Ramos (cell line): ENCODE measurements at regions not wholly inside any gene's neighbourhood (a gene's known extent, or its start where the extent isn't known, plus 50 kb on each side); places are given as distances from the start of the nearest gene placed in this dataset.

Source experiments
- in situ Hi-C: fragments of 300-500 bp; cut with MboI; formaldehyde crosslinking; loops from one replicate; pipeline ENCODE4 v1.14.3; 2022; ENCODE audit warnings: low sequenced_read_pairs; ENCODE audit not compliant: unreplicated experiment

- in situ Hi-C loops, result no loop called here
These were observed 266.3 kb upstream of the ZMIZ1 start for GRCh38 chr10:78802431-78802830.

- in situ Hi-C loops, result no loop called here
These were observed 265.9 kb upstream of the ZMIZ1 start for GRCh38 chr10:78802866-78803265.

DNA sequence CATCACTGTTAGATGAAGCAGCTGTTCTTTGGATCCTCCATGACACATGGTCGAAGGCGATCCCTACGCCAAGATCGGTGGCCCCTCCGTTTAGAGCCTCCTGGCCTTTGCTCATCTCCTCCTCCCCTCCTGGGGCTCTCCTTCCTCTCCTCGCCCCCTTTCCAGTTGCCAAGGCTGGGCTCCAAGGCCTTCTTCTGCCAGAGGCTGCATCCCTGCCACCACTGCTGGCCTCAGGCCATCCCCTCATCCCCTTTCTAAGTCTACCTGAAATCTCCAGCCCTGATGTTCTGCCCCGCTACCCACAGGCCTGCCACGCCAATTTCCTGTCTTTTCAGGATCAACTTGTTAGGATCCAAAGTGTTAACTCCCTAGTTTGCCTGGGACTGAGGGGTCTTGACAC is 265.1 kb upstream of the ZMIZ1 start:
- in situ Hi-C loops, result no loop called here

DNA sequence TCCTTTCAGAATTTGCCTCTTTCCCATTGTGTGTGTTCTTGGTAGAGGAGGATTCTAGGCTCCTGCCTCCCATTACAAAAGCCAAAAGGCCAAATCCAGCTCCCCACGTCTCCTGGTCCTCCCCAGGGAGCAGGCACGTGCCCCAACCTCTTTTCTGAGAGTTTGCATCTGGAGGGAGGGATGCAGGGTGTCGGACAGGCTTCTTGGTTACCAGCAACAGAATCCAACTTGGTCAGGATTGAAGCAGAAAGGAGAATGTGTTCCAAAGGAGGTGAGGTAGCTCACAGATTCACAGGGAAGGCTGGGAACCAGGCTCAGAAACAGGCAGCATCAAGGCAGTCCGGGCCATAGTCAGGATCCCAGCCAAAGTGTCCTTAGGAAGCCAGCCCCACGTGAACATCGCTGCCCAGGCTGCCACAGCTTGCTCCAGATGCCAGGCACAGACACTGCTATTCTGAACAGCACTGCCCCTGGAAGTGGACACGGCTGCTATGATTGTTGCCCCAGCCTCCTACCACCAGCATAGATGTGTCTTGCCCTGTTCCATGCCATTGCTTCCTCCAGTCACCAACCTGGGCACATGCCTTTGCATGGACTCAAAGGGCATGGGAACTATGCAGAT is 264.2 kb upstream of the ZMIZ1 start:
- in situ Hi-C loops, result no loop called here

- in situ Hi-C loops, result no loop called here
These were observed 263.6 kb upstream of the ZMIZ1 start for GRCh38 chr10:78805176-78805575.

GRCh38 chr10:78806681-78807221 is 262.0 kb upstream of the ZMIZ1 start:
- in situ Hi-C loops, result no loop called here

DNA sequence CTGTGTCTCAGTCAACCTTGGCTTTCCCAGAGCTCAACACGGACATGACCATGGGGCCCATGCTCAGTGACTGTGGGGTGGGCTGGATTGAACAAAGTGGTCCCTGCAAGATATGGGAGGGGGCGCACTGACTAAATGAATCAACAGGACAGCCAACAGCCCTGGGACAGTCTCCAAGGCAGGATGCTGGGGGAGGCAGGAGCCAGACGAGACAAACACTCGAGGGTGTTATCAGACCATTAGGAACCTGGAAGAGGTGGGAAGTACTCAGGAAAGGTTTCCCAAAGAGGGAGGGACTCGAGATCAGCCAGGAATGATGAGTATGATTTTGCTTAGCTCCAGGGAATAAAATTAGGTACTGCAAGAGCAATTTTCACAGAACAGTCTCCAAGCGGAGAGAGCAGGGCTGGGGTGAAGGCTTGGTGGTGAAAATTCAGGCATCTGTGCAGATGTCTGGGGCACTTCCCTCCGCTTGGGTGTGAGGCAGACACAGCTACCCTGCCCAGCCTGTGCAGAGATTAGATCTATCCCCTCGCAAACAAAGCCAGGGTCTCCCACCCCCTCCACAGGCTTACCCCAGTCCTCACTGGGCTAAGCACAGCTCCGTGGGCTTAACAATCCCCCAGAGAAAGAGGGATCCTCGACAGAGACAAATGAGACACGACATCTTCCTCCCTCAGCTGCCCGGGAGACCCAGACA is 261.1 kb upstream of the ZMIZ1 start:
- in situ Hi-C loops, result no loop called here

DNA sequence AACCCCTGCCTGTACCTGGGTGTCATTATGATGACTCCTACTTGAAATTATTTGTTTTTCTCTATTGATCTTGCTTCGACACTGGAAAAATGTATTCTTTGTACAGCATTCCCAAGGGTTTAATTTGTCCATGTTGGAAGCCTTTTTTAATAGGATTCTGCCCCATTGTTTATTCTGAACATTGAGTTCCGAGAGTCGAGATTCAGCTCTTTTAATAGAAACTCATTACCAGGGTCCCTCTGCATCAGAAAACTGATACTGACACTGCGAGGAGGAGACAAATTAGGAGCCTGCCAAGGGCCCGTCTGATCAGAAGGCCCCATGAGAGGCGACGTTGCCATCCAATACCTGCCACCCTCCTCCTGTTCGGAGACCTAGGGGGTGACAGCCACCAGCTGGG is 260.5 kb upstream of the ZMIZ1 start:
- in situ Hi-C loops, result no loop called here

DNA sequence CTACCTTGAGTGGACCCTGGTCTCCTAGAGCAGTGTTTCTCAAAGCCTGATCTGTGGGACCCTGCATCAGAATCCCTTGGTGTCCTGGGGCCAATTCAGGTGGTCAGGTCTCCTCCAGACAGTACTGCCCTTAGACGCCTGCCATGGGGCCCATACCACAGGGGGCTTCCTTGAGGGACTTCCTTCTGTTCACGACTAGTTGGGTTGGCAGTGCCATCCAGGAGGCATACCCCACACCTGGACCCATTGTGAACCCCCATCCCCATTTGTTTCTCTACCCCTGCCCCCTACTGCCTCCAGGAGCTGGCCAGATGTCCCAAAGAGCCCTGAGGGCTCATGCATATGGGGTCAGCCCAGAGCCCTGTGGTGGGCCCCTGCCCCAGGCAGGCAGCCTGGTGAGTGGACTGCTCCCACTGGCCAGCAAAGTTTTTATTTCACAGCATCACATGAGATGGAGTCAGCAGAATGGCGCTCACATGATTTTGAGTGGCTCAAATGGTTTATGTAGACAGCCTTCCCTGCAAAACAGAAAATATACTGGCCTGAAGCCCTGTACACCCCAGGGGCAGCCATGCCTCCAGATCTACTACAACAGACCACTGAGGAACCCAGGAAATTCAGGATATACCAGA is 259.9 kb upstream of the ZMIZ1 start:
- in situ Hi-C loops, result no loop called here

- in situ Hi-C loops, result no loop called here
These were observed 257.6 kb upstream of the ZMIZ1 start for GRCh38 chr10:78811174-78811573.

DNA sequence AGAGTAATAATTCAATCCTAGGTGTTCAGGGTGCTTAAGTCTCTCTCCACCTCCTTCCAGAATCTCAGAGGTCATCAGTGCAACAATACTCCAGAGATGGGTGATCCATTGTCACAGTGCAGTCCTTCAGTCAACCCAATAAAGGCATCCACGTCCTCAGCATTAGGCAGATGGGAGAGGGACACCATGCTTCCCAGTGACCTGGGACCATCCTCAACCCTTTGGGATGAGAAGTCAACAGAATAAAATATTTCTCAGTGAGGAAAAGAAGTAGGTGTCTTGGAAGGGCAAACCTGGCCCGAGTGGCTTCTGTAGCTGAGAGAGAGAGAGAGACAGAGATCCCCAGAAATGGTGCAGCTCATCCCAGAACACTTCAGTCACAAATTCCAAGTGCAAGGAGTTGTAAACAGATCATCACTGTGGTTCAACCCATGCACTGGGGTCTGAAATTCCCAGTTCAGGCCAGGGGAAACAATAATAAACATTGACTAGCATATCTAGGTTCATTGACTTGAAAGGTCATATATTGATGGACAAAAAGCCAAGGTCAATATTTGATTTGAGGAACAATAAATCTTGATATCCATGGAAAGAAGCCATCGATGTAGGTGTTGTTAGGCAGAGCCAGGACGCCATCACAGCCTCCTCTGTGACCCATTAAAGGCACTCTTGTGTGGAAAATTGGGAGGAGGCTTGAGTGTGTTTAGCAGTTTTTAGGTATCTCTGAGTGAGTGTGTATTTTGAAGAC is 256.0 kb upstream of the ZMIZ1 start:
- in situ Hi-C loops, result no loop called here

DNA sequence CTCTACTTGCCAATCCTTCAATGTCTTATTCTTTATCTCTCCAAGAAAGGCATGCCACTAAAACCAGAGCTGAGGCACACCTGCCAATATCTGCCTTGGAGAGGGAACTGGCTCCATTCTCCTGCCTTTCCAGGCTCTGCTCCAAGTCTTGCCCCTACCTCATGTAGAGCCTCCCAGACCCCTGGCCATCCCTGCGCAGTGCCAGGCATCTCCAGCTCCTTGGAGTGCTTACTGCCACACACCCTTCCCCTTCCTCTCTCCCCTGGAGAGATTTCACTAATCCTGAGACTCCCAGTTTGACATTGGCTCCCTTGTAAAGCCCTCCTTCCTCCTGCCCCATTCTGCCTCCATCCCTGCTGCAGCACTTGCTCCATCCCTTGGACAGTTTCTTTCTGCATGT is 255.2 kb upstream of the ZMIZ1 start:
- in situ Hi-C loops, result no loop called here

- in situ Hi-C loops, result no loop called here
These were observed 254.8 kb upstream of the ZMIZ1 start for GRCh38 chr10:78813998-78814399.

GRCh38 chr10:78814407-78814806 is 254.4 kb upstream of the ZMIZ1 start:
- in situ Hi-C loops, result no loop called here

GRCh38 chr10:78815702-78816334 is 252.9 kb upstream of the ZMIZ1 start:
- in situ Hi-C loops, result no loop called here

DNA sequence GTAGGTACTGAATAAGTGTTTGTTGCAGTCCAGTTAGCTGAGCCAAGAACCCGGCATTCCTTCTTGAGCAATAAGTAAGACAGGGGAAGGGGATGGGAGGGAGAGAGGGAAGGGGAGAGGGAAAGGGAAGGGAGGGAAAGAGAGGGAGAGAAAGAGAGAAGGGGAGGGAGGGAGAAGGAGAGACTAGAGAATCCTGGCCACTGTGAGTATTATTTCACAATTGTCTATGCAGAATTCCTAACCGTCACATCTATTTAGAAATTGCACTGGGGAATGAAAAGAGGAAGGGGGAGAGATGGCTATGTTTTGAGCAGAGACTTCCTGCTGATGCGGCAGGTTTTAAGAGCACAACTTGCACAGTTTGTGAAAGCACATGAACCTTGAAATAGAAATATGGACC is 251.4 kb upstream of the ZMIZ1 start:
- in situ Hi-C loops, result no loop called here

GRCh38 chr10:78817804-78818203 is 251.0 kb upstream of the ZMIZ1 start:
- in situ Hi-C loops, result no loop called here

DNA sequence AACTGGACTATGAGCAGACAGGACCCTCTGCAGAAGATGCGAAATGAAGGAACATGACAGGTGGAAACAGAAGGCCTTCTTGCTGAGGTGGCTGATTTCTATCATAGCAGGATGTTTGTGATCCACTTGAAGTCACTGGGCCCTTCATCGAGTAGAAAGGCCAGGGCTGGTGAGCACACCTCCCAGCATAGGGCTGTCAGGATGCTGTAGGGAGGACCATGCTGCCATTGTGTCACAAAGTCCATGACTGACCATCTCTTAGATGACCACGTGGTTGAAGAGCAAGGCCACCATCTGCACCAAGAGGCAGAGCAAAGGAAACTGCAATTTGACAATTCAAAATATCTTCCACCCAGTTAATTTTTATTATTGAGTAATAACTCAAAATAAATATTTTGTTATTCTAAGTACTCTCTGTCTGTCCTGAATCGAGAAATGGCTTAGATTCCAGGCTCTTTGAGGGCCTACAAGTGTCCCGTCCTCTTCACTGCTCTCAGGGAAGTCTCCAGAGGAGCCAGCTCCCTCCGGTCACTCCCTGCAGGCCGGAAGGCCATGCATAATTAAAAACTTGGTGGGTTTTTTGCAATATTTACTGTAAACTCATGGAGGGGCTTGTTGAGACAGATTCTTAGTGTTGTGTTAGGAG is 249.3 kb upstream of the ZMIZ1 start:
- in situ Hi-C loops, result no loop called here

- in situ Hi-C loops, result no loop called here
These were observed 248.8 kb upstream of the ZMIZ1 start for GRCh38 chr10:78820007-78820362.

DNA sequence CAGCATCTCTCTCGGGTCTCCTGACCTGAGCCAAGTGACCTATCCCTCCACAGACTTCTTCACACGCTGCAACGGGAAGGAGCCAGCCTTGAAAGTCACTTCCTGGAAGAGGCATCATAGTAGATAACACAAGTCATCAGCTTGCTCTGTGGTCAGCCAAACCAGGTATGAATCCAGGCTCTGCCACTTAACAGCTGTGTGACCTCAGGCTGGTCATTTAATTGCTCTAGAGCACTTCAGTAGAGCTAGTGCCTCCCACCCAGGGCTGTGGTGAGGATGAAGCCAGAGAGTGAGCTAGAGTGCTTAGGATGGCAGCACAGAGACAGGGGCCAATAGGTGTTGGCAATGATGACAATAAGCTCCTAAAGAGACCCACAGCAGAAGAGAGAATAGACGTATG is 247.7 kb upstream of the ZMIZ1 start:
- in situ Hi-C loops, result no loop called here
